ENCODE measurements at regions not wholly inside any gene's neighbourhood (a gene's known extent, or its start where the extent isn't known, plus 50 kb on each side); places are given as distances from the start of the nearest gene placed in this dataset.

DNA sequence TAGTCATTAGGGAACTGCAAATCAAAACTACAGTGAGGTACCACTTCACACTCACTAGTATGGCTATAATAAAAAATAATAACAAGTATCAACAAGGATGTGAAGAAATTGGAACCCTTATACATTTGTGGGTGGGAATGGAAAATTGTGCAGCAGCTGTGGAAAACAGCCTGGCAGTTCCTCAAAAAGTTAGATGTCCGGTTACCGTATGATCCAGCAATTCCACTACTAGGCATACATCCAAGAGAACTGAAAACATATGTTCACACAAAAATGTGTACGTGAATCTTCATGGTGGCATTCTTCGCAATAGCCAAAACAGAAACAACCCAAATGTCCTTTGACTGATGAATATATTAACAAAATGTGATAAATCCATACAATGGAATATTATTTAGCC lies 187.9 kb upstream of the LYSMD4 start:
- H3K27ac Mint-ChIP-seq (ENCODE audit: unreplicated experiment) = no peak overlapping the region
- H3K4me3 Mint-ChIP-seq (ENCODE audit: unreplicated experiment) = no peak overlapping the region
- Histone ChIP-seq H3K4me3 (ENCODE audit: low read depth, low read length) (no peak overlapping the region), H3K27me3 (replicated peaks; ENCODE audit: control insufficient read depth, insufficient read depth, low read length) (no peaks in the 10 kb centered on the region), H3K4me1 (no peaks in the 10 kb centered on the region), H3K36me3 (ENCODE audit: control insufficient read depth, insufficient read depth, low read length) (no peaks in the 10 kb centered on the region), H3K9me3 (no peaks in the 10 kb centered on the region)
- no peaks in the 10 kb centered on the region for H3K36me3 Mint-ChIP-seq (ENCODE audit: insufficient read depth, unreplicated experiment)
- TF ChIP-seq, protein P1, sequence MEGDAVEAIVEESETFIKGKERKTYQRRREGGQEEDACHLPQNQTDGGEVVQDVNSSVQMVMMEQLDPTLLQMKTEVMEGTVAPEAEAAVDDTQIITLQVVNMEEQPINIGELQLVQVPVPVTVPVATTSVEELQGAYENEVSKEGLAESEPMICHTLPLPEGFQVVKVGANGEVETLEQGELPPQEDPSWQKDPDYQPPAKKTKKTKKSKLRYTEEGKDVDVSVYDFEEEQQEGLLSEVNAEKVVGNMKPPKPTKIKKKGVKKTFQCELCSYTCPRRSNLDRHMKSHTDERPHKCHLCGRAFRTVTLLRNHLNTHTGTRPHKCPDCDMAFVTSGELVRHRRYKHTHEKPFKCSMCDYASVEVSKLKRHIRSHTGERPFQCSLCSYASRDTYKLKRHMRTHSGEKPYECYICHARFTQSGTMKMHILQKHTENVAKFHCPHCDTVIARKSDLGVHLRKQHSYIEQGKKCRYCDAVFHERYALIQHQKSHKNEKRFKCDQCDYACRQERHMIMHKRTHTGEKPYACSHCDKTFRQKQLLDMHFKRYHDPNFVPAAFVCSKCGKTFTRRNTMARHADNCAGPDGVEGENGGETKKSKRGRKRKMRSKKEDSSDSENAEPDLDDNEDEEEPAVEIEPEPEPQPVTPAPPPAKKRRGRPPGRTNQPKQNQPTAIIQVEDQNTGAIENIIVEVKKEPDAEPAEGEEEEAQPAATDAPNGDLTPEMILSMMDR (IDR thresholded peaks at IDR 0.05; ENCODE audit: insufficient read depth in 1 of 2, low read depth in 1 of 2, low read length in 1 of 2, severe bottlenecking in 1 of 2, unreplicated experiment in 1 of 2) = no peak
- peaks cover 18% of the 10 kb centered on the region for H3K27me3 Mint-ChIP-seq (ENCODE audit: insufficient read depth, unreplicated experiment)
- no TSS peak for BruUV-seq (replicated peaks)
- no peak for DNase-seq
- H3K9me3 Mint-ChIP-seq (ENCODE audit: unreplicated experiment) = no peaks in the 10 kb centered on the region
- no peaks in the 10 kb centered on the region for H3K4me1 Mint-ChIP-seq (ENCODE audit: low read depth, unreplicated experiment)
- POLR2A ChIA-PET = no interaction called here
- intact Hi-C loops (cut with micrococcal nuclease; ENCODE audit: unreplicated experiment) = no loop called here
- CTCF ChIA-PET = no interaction called here

DNA sequence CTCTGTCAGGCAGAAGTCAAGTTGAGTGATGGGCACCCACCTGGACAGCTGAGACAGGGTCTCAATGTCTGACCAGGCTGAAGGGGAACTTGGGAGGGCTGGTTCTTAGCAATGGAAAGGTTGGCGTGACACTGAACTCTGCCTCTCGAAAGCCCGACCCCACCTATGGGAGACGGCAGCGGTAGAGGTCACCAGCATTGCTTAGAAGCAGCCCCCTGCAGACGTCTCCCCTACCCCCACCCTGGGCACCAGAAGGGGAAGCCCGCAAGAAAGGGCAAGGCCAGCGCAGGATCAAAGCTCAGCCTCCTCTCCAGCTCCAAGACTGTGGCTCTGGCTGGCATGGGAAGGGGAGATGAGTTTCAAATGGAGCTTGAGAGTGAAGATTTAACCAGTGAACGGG lies 184.8 kb upstream of the LYSMD4 start:
- H3K27ac Mint-ChIP-seq (ENCODE audit: unreplicated experiment) = no peak overlapping the region
- intact Hi-C loops (cut with micrococcal nuclease; ENCODE audit: unreplicated experiment) = no loop called here
- POLR2A ChIA-PET = no interaction called here

DNA sequence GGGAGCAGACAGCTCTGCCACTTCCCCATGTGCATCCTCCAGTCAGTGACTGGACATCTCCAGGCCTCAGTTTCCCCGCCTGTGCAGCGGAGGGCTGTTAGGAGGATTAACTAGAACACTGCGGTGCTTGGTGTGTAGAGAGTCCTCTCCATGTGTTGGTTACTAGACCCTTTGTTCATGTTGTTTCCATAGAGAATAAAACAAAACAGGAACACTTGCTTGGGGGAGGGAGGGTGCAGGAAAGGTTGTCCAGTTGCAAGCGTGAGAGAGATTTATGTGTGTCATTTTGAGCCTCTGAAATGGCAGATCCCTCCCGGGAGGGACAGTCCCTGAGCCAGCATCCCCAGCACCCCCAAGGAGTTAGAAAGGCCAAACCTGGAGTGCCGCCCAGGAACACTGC lies 184.0 kb upstream of the LYSMD4 start:
- no peaks in the 10 kb centered on the region for H3K27me3 ChIP-seq (replicated peaks; ENCODE audit: control insufficient read depth, insufficient read depth, low read length)
- Mint-ChIP-seq H3K36me3 (ENCODE audit: insufficient read depth, unreplicated experiment) (no peaks in the 10 kb centered on the region), H3K4me3 (ENCODE audit: unreplicated experiment) (no peak overlapping the region), H3K27me3 (ENCODE audit: insufficient read depth, unreplicated experiment) (peaks cover 8% of the 10 kb centered on the region), H3K4me1 (ENCODE audit: low read depth, unreplicated experiment) (no peaks in the 10 kb centered on the region), H3K9me3 (ENCODE audit: unreplicated experiment) (no peaks in the 10 kb centered on the region), H3K27ac (ENCODE audit: unreplicated experiment) (no peak overlapping the region)
- ChIA-PET CTCF (no interaction called here), POLR2A (no interaction called here)
- no TSS peak for BruUV-seq (replicated peaks)
- no peaks in the 10 kb centered on the region for H3K36me3 ChIP-seq (ENCODE audit: control insufficient read depth, insufficient read depth, low read length)
- DNase-seq = no peak
- intact Hi-C loops (cut with micrococcal nuclease; ENCODE audit: unreplicated experiment) = no loop called here
- H3K4me3 ChIP-seq (ENCODE audit: low read depth, low read length) = no peak overlapping the region
- H3K4me1 ChIP-seq = no peaks in the 10 kb centered on the region
- no peaks in the 10 kb centered on the region for H3K9me3 ChIP-seq
- TF ChIP-seq, protein P1 (IDR thresholded peaks at IDR 0.05; ENCODE audit: insufficient read depth in 1 of 2, low read depth in 1 of 2, low read length in 1 of 2, severe bottlenecking in 1 of 2, unreplicated experiment in 1 of 2) = no peak

More for the DNA sequence above, 184.8 kb upstream of the LYSMD4 start:
- Histone ChIP-seq H3K36me3 (ENCODE audit: control insufficient read depth, insufficient read depth, low read length) (no peaks in the 10 kb centered on the region), H3K4me3 (ENCODE audit: low read depth, low read length) (no peak overlapping the region), H3K9me3 (no peaks in the 10 kb centered on the region), H3K27me3 (replicated peaks; ENCODE audit: control insufficient read depth, insufficient read depth, low read length) (no peaks in the 10 kb centered on the region), H3K4me1 (no peaks in the 10 kb centered on the region)
- H3K4me1 Mint-ChIP-seq (ENCODE audit: low read depth, unreplicated experiment) = no peaks in the 10 kb centered on the region
- DNase-seq = no peak
- H3K4me3 Mint-ChIP-seq (ENCODE audit: unreplicated experiment) = no peak overlapping the region
- H3K36me3 Mint-ChIP-seq (ENCODE audit: insufficient read depth, unreplicated experiment) = no peaks in the 10 kb centered on the region
- TF ChIP-seq, protein P1 (IDR thresholded peaks at IDR 0.05; ENCODE audit: insufficient read depth in 1 of 2, low read depth in 1 of 2, low read length in 1 of 2, severe bottlenecking in 1 of 2, unreplicated experiment in 1 of 2) = no peak
- H3K9me3 Mint-ChIP-seq (ENCODE audit: unreplicated experiment) = no peaks in the 10 kb centered on the region
- CTCF ChIA-PET = no interaction called here
- no TSS peak for BruUV-seq (replicated peaks)
- peaks cover 10% of the 10 kb centered on the region for H3K27me3 Mint-ChIP-seq (ENCODE audit: insufficient read depth, unreplicated experiment)

Measured in Caco-2 (cell line).